Lower leg skin (tissue), 3 donors: ENCODE measurements at regions not wholly inside any gene's neighbourhood (a gene's known extent, or its start where the extent isn't known, plus 50 kb on each side); places are given as distances from the start of the nearest gene placed in this dataset.

ENCODE experiments used
- POLR2A ChIP-seq, 2 donors: fragments of 450-650 bp; IDR thresholded peaks; one replicate each; pipeline ENCODE4 v1.6.1; 2016 to 2017; ENCODE audit warnings: antibody characterized with exemption in 2 of 2, mild to moderate bottlenecking in 1 of 2, moderate library complexity in 1 of 2
- TF ChIP-seq, protein P1 (sequence below), 3 donors: fragments of 450-650 bp; IDR thresholded peaks; one replicate each; pipeline ENCODE4 v1.5.1; 2016; ENCODE audit warnings: antibody characterized with exemption in 3 of 3, mild to moderate bottlenecking in 3 of 3, moderate library complexity in 2 of 3

DNA sequence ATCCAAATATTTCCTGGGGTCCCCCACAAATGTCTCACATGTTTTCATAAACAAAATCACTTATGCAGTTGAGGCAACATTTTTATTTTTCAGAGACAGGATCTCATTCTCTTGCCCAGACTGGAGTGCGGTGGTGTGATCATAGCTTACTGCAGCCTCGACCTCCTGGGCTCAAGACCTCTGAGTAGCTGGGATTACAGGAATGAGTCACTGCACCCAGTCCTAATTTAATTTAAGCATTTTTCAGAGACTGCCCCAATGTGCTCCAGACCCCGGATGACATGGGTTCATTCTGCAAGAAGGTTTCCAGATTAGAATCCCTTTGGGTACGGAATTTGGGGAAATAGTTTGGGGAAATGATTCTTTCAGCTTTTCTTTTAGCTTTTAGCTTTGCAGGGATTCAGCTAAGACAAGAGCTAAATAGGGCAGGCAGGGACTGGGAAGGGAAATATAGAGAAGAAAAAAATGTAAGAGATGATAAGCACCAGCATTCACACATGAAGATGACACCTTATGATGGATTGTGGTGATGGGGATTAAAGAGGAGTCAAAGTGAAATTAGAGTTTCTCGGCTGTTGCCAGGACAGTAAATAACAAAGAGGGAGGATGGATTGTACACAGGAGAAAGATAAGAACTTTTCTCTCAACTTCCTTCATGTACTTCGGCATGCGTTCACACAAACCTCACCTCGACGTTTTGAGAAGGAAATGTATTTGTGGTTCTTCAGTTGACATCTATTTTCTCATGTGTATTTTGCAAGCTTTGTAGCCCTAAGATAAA is 169.4 kb upstream of the TAB2 start:
- TF ChIP-seq, protein P1, sequence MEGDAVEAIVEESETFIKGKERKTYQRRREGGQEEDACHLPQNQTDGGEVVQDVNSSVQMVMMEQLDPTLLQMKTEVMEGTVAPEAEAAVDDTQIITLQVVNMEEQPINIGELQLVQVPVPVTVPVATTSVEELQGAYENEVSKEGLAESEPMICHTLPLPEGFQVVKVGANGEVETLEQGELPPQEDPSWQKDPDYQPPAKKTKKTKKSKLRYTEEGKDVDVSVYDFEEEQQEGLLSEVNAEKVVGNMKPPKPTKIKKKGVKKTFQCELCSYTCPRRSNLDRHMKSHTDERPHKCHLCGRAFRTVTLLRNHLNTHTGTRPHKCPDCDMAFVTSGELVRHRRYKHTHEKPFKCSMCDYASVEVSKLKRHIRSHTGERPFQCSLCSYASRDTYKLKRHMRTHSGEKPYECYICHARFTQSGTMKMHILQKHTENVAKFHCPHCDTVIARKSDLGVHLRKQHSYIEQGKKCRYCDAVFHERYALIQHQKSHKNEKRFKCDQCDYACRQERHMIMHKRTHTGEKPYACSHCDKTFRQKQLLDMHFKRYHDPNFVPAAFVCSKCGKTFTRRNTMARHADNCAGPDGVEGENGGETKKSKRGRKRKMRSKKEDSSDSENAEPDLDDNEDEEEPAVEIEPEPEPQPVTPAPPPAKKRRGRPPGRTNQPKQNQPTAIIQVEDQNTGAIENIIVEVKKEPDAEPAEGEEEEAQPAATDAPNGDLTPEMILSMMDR (IDR thresholded peaks at IDR 0.05) = no peak
- TF ChIP-seq POLR2A (IDR thresholded peaks at IDR 0.05) = no peak
